Neural cell (in vitro differentiated cells): ENCODE measurements at regions not wholly inside any gene's neighbourhood (a gene's known extent, or its start where the extent isn't known, plus 50 kb on each side); places are given as distances from the start of the nearest gene placed in this dataset.

Experiments used
- H2AFZ ChIP-seq: fragments of 200-600, 300-800 bp; sonication (generic), shearing (Covaris generic); 2 replicates; pipeline ENCODE4 v1.6.0; 2014; ENCODE audit warnings: low read depth, mild to moderate bottlenecking, antibody characterized with exemption, low read length, moderate library complexity
- H3F3A ChIP-seq: fragments of 200-600 bp; shearing (Covaris generic); 2 replicates; pipeline ENCODE4 v1.6.1; 2016; ENCODE audit warnings: mild to moderate bottlenecking, moderate library complexity, mixed read lengths, antibody characterized with exemption, low read length; ENCODE audit not compliant: insufficient read depth, poor library complexity, severe bottlenecking
- H3K27ac ChIP-seq: fragments of 200-600, 300-800 bp; sonication (generic), shearing (Covaris generic); 2 replicates; pipeline ENCODE4 v1.5.1; 2014; ENCODE audit warnings: mild to moderate bottlenecking, low read length, moderate library complexity
- H3K27me3 ChIP-seq: fragments of 300-800, 200-600 bp; sonication (generic), shearing (Covaris generic); 2 replicates; pipeline ENCODE4 v1.6.0; 2014; ENCODE audit warnings: mild to moderate bottlenecking, low read depth, low read length, moderate library complexity; ENCODE audit not compliant: insufficient read depth
- H3K36me3 ChIP-seq: fragments of 300-800, 200-600 bp; sonication (generic), shearing (Covaris generic); 2 replicates; pipeline ENCODE4 v1.5.1; 2014; ENCODE audit warnings: mild to moderate bottlenecking, antibody characterized with exemption, low read length, moderate library complexity; ENCODE audit not compliant: insufficient read depth
- H3K4me2 ChIP-seq: fragments of 300-800, 200-600 bp; sonication (generic), shearing (Covaris generic); 2 replicates; pipeline ENCODE4 v1.6.0; 2014; ENCODE audit warnings: mild to moderate bottlenecking, low read length
- H3K4me3 ChIP-seq: fragments of 300-800, 200-600 bp; sonication (generic), shearing (Covaris generic); 2 replicates; pipeline ENCODE4 v1.5.1; 2014; ENCODE audit warnings: mild to moderate bottlenecking, low read length, moderate library complexity
- H3K79me2 ChIP-seq: fragments of 200-600 bp; shearing (Covaris generic); replicated peaks from 2 replicates; pipeline ENCODE4 v1.6.0; 2014; ENCODE audit warnings: mild to moderate bottlenecking, low read length, moderate library complexity; ENCODE audit not compliant: insufficient read depth
- H3K9ac ChIP-seq: fragments of 300-800, 200-600 bp; sonication (generic), shearing (Covaris generic); 2 replicates; pipeline ENCODE4 v1.6.1; 2016; ENCODE audit warnings: mild to moderate bottlenecking, low read length, mixed read lengths
- H3K9me2 ChIP-seq: fragments of 200-600 bp; shearing (Covaris generic); 2 replicates; pipeline ENCODE4 v1.6.1; 2016; ENCODE audit warnings: mild to moderate bottlenecking, low read length, mixed read lengths; ENCODE audit not compliant: insufficient read depth
- H3K9me3 ChIP-seq: fragments of 200-600, 300-800 bp; sonication (generic), shearing (Covaris generic); 2 replicates; pipeline ENCODE4 v1.6.1; 2016; ENCODE audit warnings: mild to moderate bottlenecking, mixed run types, low read length, moderate library complexity, mixed read lengths
- H4K20me1 ChIP-seq: fragments of 200-600 bp; shearing (Covaris generic); 2 replicates; pipeline ENCODE4 v1.6.1; 2016; ENCODE audit warnings: mild to moderate bottlenecking, mixed run types; ENCODE audit not compliant: insufficient read depth
- CTCF ChIP-seq: fragments of 450-650 bp; IDR thresholded peaks from 2 replicates; pipeline ENCODE4 v1.5.1; 2014; ENCODE audit warnings: antibody characterized with exemption, mild to moderate bottlenecking, moderate library complexity; ENCODE audit not compliant: poor library complexity, severe bottlenecking
- EP300 ChIP-seq: fragments of 450-650 bp; conservative IDR thresholded peaks from 2 replicates; pipeline ENCODE4 v1.6.1; 2014; ENCODE audit warnings: antibody characterized with exemption, mild to moderate bottlenecking, moderate library complexity; ENCODE audit not compliant: poor library complexity, severe bottlenecking
- EZH2 ChIP-seq: fragments of 200-600, 300-800 bp; shearing (Covaris generic), sonication (generic); IDR thresholded peaks from 2 replicates; pipeline ENCODE4 v1.6.1; 2014; ENCODE audit warnings: antibody characterized with exemption, low read length, borderline replicate concordance, mild to moderate bottlenecking; ENCODE audit not compliant: insufficient read depth, poor library complexity, severe bottlenecking
- MXI1 ChIP-seq: fragments of 450-650 bp; conservative IDR thresholded peaks from 2 replicates; pipeline ENCODE4 v1.6.1; 2014; ENCODE audit warnings: antibody characterized with exemption, mild to moderate bottlenecking; ENCODE audit not compliant: poor library complexity, severe bottlenecking
- POLR2AphosphoS5 ChIP-seq: IDR thresholded peaks from 2 replicates; pipeline ENCODE4 v1.6.1; 2012
- RAD21 ChIP-seq: fragments of 450-650 bp; conservative IDR thresholded peaks from 2 replicates; pipeline ENCODE4 v1.6.1; 2014; ENCODE audit warnings: antibody characterized with exemption, mild to moderate bottlenecking, moderate library complexity
- REST ChIP-seq: IDR thresholded peaks from 2 replicates; pipeline ENCODE4 v1.6.1; 2012; ENCODE audit warnings: borderline replicate concordance
- SMC3 ChIP-seq: fragments of 450-650 bp; conservative IDR thresholded peaks from 2 replicates; pipeline ENCODE4 v1.6.1; 2014; ENCODE audit warnings: antibody characterized with exemption, mild to moderate bottlenecking, moderate library complexity; ENCODE audit not compliant: poor library complexity
- TAF1 ChIP-seq: IDR thresholded peaks from 2 replicates; pipeline ENCODE4 v1.6.1; 2012; ENCODE audit warnings: low read depth

DNA sequence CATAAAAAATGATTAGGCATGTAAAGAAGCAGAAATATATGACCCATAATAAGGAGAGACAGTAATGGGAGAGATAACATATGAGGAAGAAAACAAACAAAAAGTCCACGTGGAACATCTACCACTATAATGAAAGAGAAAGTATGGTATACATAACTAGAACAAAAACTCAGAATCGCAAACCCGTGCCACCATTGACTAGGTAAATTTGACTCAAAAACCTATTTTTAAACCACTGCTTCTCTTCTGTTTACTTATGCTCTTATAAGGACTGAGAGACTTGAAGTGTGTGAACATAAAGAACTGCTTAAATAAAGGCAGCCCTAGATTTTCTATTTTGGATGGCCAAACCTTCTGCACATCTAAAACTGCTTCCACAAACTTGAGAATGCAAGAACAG, 330.7 kb downstream of the CAAP1 start:
- Histone ChIP-seq H3K9ac (no peak overlapping the region), H3F3A (no peaks in the 10 kb centered on the region), H3K4me3 (no peak overlapping the region), H3K4me2 (no peak overlapping the region), H3K9me2 (no peaks in the 10 kb centered on the region), H3K27ac (no peak overlapping the region), H3K79me2 (no peaks in the 10 kb centered on the region), H2AFZ (no peak overlapping the region), H3K27me3 (no peaks in the 10 kb centered on the region), H3K9me3 (no peaks in the 10 kb centered on the region), H3K36me3 (no peaks in the 10 kb centered on the region), H4K20me1 (no peaks in the 10 kb centered on the region)
- no peak for TF ChIP-seq REST
- TF ChIP-seq POLR2AphosphoS5: no peak
- TF ChIP-seq RAD21: no peak
- TF ChIP-seq MXI1: no peak
- TF ChIP-seq SMC3: no peak
- no peak for TF ChIP-seq CTCF
- TF ChIP-seq EP300: no peak
- no peak for TF ChIP-seq EZH2
- TF ChIP-seq TAF1: no peak

DNA sequence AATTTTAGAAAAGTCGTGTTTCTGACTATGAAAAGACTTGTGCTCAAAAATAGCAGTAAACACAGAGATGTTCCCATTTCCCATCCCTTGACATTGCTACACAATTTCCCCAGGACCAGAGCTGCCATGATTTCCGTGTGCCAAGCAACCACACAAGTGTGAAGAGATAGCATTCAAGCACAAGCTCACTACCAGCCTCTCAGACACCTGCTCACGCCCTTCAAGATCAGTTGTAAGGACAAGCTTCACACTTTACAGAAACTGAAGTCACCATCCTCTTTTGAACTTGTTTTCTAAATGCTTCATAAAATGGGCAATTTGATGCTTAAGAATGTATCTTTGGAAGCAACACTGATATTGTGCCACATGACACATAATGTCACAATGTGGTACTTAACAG, 333.1 kb downstream of the CAAP1 start:
- H3K4me2 ChIP-seq: no peak overlapping the region
- no peaks in the 10 kb centered on the region for H3K36me3 ChIP-seq
- H3K9me3 ChIP-seq: no peaks in the 10 kb centered on the region
- TF ChIP-seq EP300 (no peak), MXI1 (no peak), CTCF (no peak), EZH2 (no peak), SMC3 (no peak), TAF1 (no peak), POLR2AphosphoS5 (no peak), REST (no peak), RAD21 (no peak)
- no peak overlapping the region for H2AFZ ChIP-seq
- no peaks in the 10 kb centered on the region for H3F3A ChIP-seq
- H3K27ac ChIP-seq: no peak overlapping the region
- H3K9ac ChIP-seq: no peak overlapping the region
- H3K4me3 ChIP-seq: no peak overlapping the region
- no peaks in the 10 kb centered on the region for H3K9me2 ChIP-seq
- H3K27me3 ChIP-seq: no peaks in the 10 kb centered on the region
- H4K20me1 ChIP-seq: no peaks in the 10 kb centered on the region
- H3K79me2 ChIP-seq: no peaks in the 10 kb centered on the region
